ENCODE measurements at regions not wholly inside any gene's neighbourhood (a gene's known extent, or its start where the extent isn't known, plus 50 kb on each side); places are given as distances from the start of the nearest gene placed in this dataset.

DNA sequence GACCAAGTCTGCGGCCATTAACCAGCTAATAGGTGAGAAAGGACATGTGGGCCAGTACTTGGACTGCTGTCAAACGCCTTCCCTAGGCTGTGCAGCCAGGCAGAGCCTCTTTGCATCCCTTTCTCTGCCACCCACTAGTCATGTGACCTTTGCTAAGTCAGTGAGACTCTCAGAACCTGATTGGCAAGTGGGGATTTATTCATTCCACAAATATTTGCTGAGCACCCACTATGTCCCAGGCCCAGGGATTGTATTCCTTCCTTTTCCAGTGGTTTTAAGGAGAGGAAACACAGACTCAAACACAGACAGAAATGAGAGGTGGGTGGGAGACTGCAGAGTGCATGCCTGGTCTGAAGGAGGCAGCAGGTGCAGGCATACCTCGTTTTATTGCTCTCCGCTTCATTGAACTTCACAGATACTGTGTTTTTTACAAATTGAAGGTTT, 71.6 kb upstream of the GALNT10 start:
- ChIA-PET CTCF (ENCODE audit: low intra/inter-chr PET ratio) (no interaction called here), POLR2A (no interaction called here)
- H3K36me3 ChIP-seq (ENCODE audit: control insufficient read depth, insufficient read depth, low read length), result no peaks in the 10 kb centered on the region
- H2AFZ ChIP-seq (ENCODE audit: low read depth, low read length), result no peak overlapping the region
- no peaks in the 10 kb centered on the region for H4K20me1 ChIP-seq (replicated peaks; ENCODE audit: control insufficient read depth, insufficient read depth, low read length)
- H3K9me1 ChIP-seq (ENCODE audit: control insufficient read depth, insufficient read depth, low read length), result no peaks in the 10 kb centered on the region
- TF ChIP-seq SRSF7 (optimal IDR thresholded peaks at IDR 0.05; ENCODE audit: low read depth, low read length), result no peak
- no peak for TF ChIP-seq TBP (optimal IDR thresholded peaks at IDR 0.05; ENCODE audit: low read depth, low read length)
- TF ChIP-seq, protein P1, sequence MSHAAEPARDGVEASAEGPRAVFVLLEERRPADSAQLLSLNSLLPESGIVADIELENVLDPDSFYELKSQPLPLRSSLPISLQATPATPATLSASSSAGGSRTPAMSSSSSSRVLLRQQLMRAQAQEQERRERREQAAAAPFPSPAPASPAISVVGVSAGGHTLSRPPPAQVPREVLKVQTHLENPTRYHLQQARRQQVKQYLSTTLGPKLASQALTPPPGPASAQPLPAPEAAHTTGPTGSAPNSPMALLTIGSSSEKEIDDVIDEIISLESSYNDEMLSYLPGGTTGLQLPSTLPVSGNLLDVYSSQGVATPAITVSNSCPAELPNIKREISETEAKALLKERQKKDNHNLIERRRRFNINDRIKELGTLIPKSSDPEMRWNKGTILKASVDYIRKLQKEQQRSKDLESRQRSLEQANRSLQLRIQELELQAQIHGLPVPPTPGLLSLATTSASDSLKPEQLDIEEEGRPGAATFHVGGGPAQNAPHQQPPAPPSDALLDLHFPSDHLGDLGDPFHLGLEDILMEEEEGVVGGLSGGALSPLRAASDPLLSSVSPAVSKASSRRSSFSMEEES (CRISPR knock-in tag; IDR thresholded peaks at IDR 0.05), result peak; percentile 44; the same call in 1 of the 2 replicates
- no peak for TF ChIP-seq CEBPB (tag; IDR thresholded peaks at IDR 0.05)
- FAIRE-seq (peak; percentile 23), DNase-seq (ENCODE audit: extremely low read depth in 1 of 4, low spot score in 3 of 4) (no peak), ATAC-seq (no peak)
- intact Hi-C loops (cut with micrococcal nuclease) (no loop called here), in situ Hi-C loops (cut with MboI) (no loop called here)
- no TSS peak for BruUV-seq (replicated peaks)
- H3K27me3 ChIP-seq (ENCODE audit: control insufficient read depth in 2 of 2, insufficient read depth in 2 of 2, low read length in 2 of 2), result peaks cover 2 to 29% of the 10 kb centered on the region in 2 experiments; a peak in 3 of 5 replicates
- H3K9ac ChIP-seq (ENCODE audit: insufficient read depth in 1 of 2, low read depth in 2 of 2, low read length in 2 of 2), result no peak overlapping the region
- no peak overlapping the region for H3K4me3 ChIP-seq
- no peaks in the 10 kb centered on the region for H3K9me3 ChIP-seq (replicated peaks; ENCODE audit: control insufficient read depth, insufficient read depth, low read depth, low read length)
- H3K79me2 ChIP-seq (ENCODE audit: control insufficient read depth, insufficient read depth, low read length), result no peaks in the 10 kb centered on the region
- no peak overlapping the region for H3K27ac ChIP-seq (ENCODE audit: extremely low read depth, low read depth, low read length)
- no peak overlapping the region for H3K4me2 ChIP-seq (ENCODE audit: insufficient read depth, low read length)
- 5% methylated on average over 4 of the region's 4 CpGs for WGBS (ENCODE audit: insufficient coverage, low coverage, missing lambda C conversion rate)
- H3K4me1 ChIP-seq (replicated peaks in 1 of 2; ENCODE audit: control insufficient read depth in 2 of 2, insufficient read depth in 2 of 2, low read length in 2 of 2), result no peaks in the 10 kb centered on the region

DNA sequence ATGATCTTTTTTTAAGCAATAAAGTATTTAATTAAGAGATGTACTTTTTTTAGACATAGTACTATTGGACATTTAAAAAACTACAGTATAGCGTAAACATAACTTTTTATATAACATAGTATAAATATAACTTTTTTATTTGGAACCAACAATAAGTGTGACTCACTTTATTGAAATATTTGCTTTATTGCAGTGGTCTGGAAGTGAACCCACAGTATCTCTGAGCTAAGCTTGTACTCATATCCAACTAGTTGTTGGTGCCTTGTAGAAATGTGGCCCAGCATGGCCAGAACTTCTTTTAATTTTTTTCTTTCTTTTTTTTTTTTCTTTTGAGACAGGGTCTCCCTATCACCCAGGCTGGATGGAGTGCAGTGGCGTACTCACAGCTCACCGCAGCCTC, 61.5 kb upstream of the GALNT10 start:
- no peaks in the 10 kb centered on the region for H4K20me1 ChIP-seq (replicated peaks; ENCODE audit: control insufficient read depth, insufficient read depth, low read length)
- intact Hi-C loops (cut with micrococcal nuclease) (no loop called here), in situ Hi-C loops (cut with MboI) (no loop called here)
- no peak overlapping the region for H3K9ac ChIP-seq (ENCODE audit: insufficient read depth in 1 of 2, low read depth in 2 of 2, low read length in 2 of 2)
- FAIRE-seq, result no peak
- no peaks in the 10 kb centered on the region for H3K36me3 ChIP-seq (ENCODE audit: control insufficient read depth, insufficient read depth, low read length)
- H3K4me2 ChIP-seq (ENCODE audit: insufficient read depth, low read length), result no peak overlapping the region
- ATAC-seq, result no peak
- H2AFZ ChIP-seq (ENCODE audit: low read depth, low read length), result no peak overlapping the region
- ChIA-PET CTCF (ENCODE audit: low intra/inter-chr PET ratio) (no interaction called here), POLR2A (interaction anchor here (1.4 kb wide), 1 partner anchor 9 kb away, joined by 3 read pairs; no protein-coding TSS in a partner anchor)
- H3K9me3 ChIP-seq (replicated peaks; ENCODE audit: control insufficient read depth, insufficient read depth, low read depth, low read length), result no peaks in the 10 kb centered on the region
- DNase-seq (ENCODE audit: extremely low read depth in 1 of 4, low spot score in 3 of 4), result no peak
- no peaks in the 10 kb centered on the region for H3K4me1 ChIP-seq (replicated peaks in 1 of 2; ENCODE audit: control insufficient read depth in 2 of 2, insufficient read depth in 2 of 2, low read length in 2 of 2)
- H3K27ac ChIP-seq (ENCODE audit: extremely low read depth, low read depth, low read length), result no peak overlapping the region
- WGBS (ENCODE audit: insufficient coverage, low coverage, missing lambda C conversion rate), result 29% methylated on average over 3 of the region's 3 CpGs
- H3K27me3 ChIP-seq (ENCODE audit: control insufficient read depth in 2 of 2, insufficient read depth in 2 of 2, low read length in 2 of 2), result peaks cover 12 to 19% of the 10 kb centered on the region in 2 experiments
- H3K4me3 ChIP-seq, result no peak overlapping the region
- BruUV-seq (replicated peaks), result no TSS peak
- H3K9me1 ChIP-seq (ENCODE audit: control insufficient read depth, insufficient read depth, low read length), result no peaks in the 10 kb centered on the region
- no peaks in the 10 kb centered on the region for H3K79me2 ChIP-seq (ENCODE audit: control insufficient read depth, insufficient read depth, low read length)
- TF ChIP-seq CREM (IDR thresholded peaks at IDR 0.05; ENCODE audit: low read depth) (no peak), HMGN3 (IDR thresholded peaks at IDR 0.05; ENCODE audit: borderline replicate concordance, extremely low read depth, insufficient read length, low read depth, low read length) (no peak), FIP1L1 (IDR thresholded peaks at IDR 0.05; ENCODE audit: low read depth, low read length, poor library complexity, severe bottlenecking) (no peak), SMARCE1 (IDR thresholded peaks at IDR 0.05) (no peak), CBX2 (IDR thresholded peaks at IDR 0.05; ENCODE audit: insufficient read depth, low read length, poor library complexity, severe bottlenecking) (no peak), NCOA2 (IDR thresholded peaks at IDR 0.05; ENCODE audit: partially characterized antibody in 2 of 2) (no peak), YY1 (IDR thresholded peaks at IDR 0.05; ENCODE audit: borderline replicate concordance in 1 of 3, control insufficient read depth in 1 of 3, extremely low read depth in 1 of 3, insufficient read depth in 3 of 3, insufficient read length in 1 of 3, insufficient replicate concordance in 2 of 3, low read depth in 1 of 3, low read length in 2 of 3) (no peak)
- TF ChIP-seq, protein P2, sequence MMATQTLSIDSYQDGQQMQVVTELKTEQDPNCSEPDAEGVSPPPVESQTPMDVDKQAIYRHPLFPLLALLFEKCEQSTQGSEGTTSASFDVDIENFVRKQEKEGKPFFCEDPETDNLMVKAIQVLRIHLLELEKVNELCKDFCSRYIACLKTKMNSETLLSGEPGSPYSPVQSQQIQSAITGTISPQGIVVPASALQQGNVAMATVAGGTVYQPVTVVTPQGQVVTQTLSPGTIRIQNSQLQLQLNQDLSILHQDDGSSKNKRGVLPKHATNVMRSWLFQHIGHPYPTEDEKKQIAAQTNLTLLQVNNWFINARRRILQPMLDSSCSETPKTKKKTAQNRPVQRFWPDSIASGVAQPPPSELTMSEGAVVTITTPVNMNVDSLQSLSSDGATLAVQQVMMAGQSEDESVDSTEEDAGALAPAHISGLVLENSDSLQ (IDR thresholded peaks at IDR 0.05), result no peak
